ENCODE measurements at regions not wholly inside any gene's neighbourhood (a gene's known extent, or its start where the extent isn't known, plus 50 kb on each side); places are given as distances from the start of the nearest gene placed in this dataset.

DNA sequence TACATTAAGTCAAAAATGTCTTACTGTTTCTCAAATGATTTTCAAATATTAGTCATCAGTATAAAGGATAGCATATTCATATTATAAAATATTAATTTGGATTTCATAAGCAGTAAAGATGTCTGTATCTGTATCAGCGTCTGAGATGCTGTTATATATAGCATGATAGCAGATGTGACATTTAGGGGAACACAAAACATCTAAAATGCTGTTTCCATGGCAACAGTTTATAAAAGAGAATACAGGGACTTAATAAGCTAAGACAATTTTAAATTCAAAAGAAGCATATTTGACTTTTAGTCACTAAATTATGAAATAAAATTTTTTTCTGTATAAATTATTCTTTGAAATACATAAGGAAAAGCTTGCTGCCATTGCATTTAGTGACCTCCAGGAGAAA is 432.2 kb downstream of the PDGFC start:
- Histone ChIP-seq H3K36me3 (ENCODE audit: control insufficient read depth, insufficient read depth, low read length) (no peaks in the 10 kb centered on the region), H3K4me1 (ENCODE audit: control insufficient read depth, insufficient read depth, low read length) (no peaks in the 10 kb centered on the region), H3K27me3 (ENCODE audit: control insufficient read depth, insufficient read depth, low read length) (no peaks in the 10 kb centered on the region), H3K9me3 (ENCODE audit: control insufficient read depth, insufficient read depth, low read length) (no peaks in the 10 kb centered on the region), H3K27ac (ENCODE audit: low read depth, low read length) (no peak overlapping the region), H3K4me3 (ENCODE audit: low read depth, low read length) (no peak overlapping the region)
- peak in 2 of 6 donors; percentile 31 to 65 for DNase-seq (ENCODE audit: low read depth in 4 of 6, low spot score in 6 of 6)
- WGBS (ENCODE audit: insufficient coverage), result no CpG with 5 or more reads among the region's 1 CpG

DNA sequence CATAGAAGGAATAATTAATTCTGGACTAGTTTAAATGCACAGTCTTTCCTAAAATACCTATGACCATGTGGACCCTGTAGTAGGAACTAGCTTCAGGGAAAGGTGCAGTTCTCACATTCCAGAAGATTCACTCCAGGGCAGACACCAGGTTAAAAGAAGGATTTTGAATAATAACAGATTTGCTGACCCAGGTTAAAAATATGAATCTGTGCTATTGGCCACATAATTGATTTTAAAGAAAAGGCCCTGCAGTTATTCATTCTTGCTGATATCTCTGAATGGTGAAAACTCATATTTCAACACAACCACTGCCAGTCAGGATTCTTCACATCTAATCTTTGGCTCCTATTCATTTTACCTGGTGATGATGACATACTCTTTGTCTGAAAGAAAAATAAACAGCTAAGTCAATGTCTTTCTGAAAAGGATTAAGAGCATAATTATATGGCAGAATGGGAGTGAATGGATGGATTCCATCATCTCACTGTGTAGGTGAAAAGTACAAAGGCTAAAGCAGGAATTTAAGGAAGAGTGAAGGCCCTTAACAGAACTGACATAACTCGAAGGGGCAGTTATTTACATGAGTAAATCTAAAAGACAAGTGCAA is 432.8 kb downstream of the PDGFC start:
- H3K27ac ChIP-seq (ENCODE audit: low read depth, low read length), result no peak overlapping the region
- no CpG with 5 or more reads among the region's 1 CpG for WGBS (ENCODE audit: insufficient coverage)
- H3K9me3 ChIP-seq (ENCODE audit: control insufficient read depth, insufficient read depth, low read length), result no peaks in the 10 kb centered on the region
- H3K27me3 ChIP-seq (ENCODE audit: control insufficient read depth, insufficient read depth, low read length), result no peaks in the 10 kb centered on the region
- H3K4me3 ChIP-seq (ENCODE audit: low read depth, low read length), result no peak overlapping the region
- H3K4me1 ChIP-seq (ENCODE audit: control insufficient read depth, insufficient read depth, low read length), result no peaks in the 10 kb centered on the region
- DNase-seq (ENCODE audit: low read depth in 4 of 6, low spot score in 6 of 6), result no peak
- no peaks in the 10 kb centered on the region for H3K36me3 ChIP-seq (ENCODE audit: control insufficient read depth, insufficient read depth, low read length)

DNA sequence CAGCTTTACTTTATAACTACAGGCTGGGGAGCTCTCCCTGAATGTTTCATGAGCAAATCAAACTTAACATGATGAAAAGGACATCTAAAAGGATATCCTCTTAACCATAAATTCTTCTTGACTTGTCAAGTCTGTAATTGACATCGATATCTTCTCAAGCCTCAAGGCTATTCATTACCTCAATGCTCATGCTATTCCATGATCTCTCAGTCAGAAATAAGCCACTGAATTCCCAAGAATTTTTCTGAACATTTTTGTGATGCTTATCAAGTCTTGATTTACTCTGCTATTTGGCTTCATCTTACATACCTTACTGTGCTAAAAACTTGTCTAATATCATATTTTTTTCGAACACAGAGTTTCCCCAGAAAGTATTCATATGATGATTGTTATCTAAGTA is 433.4 kb downstream of the PDGFC start:
- DNase-seq (ENCODE audit: low read depth in 4 of 6, low spot score in 6 of 6), result no peak
- WGBS (ENCODE audit: insufficient coverage), result 73% methylated on average over 1 of the region's 2 CpGs
- Histone ChIP-seq H3K9me3 (ENCODE audit: control insufficient read depth, insufficient read depth, low read length) (no peaks in the 10 kb centered on the region), H3K36me3 (ENCODE audit: control insufficient read depth, insufficient read depth, low read length) (no peaks in the 10 kb centered on the region), H3K4me3 (ENCODE audit: low read depth, low read length) (no peak overlapping the region), H3K27ac (ENCODE audit: low read depth, low read length) (no peak overlapping the region), H3K27me3 (ENCODE audit: control insufficient read depth, insufficient read depth, low read length) (no peaks in the 10 kb centered on the region), H3K4me1 (ENCODE audit: control insufficient read depth, insufficient read depth, low read length) (no peaks in the 10 kb centered on the region)

DNA sequence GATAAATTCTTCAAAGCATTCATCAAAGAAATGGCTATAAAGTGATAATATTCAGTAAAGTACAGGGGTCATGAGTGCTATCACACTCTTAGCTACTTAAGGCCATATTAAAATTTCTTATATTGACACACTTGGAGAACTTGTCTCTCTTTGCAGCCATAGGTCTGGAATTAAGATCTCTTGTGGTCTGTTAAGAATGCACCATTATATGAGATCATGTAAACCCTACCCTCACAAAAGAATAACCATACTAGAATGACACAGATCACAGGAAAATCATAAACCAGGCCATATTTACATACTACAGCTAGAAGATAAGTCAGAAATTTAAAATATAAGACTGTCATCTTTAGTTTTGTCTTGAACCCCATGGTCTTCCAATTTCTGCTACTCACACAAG is 434.3 kb downstream of the PDGFC start:
- no peak for DNase-seq (ENCODE audit: low read depth in 4 of 6, low spot score in 6 of 6)
- H3K9me3 ChIP-seq (ENCODE audit: control insufficient read depth, insufficient read depth, low read length), result no peaks in the 10 kb centered on the region
- no peak overlapping the region for H3K27ac ChIP-seq (ENCODE audit: low read depth, low read length)
- H3K36me3 ChIP-seq (ENCODE audit: control insufficient read depth, insufficient read depth, low read length), result no peaks in the 10 kb centered on the region
- H3K27me3 ChIP-seq (ENCODE audit: control insufficient read depth, insufficient read depth, low read length), result no peaks in the 10 kb centered on the region
- no peaks in the 10 kb centered on the region for H3K4me1 ChIP-seq (ENCODE audit: control insufficient read depth, insufficient read depth, low read length)
- no peak overlapping the region for H3K4me3 ChIP-seq (ENCODE audit: low read depth, low read length)

DNA sequence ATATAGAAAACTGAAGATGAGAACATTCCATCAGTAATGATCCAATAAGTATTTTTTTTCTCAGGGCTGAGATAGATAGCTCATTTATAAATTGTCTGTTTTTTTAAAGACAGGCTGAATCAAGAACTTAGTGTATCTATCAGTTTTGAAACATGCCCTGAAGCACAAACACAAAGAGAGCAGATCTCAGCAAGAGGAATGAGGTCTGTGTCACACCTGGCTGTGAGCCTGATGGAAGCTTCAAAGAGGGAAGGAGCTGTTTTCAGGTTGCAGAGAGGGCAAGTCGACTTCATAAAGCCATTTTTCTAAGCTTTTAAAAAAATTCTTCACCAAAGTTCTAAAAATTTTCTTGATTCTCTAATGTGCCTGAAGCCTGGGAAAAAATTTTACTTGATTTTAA is 434.9 kb downstream of the PDGFC start:
- Histone ChIP-seq H3K4me1 (ENCODE audit: control insufficient read depth, insufficient read depth, low read length) (no peaks in the 10 kb centered on the region), H3K4me3 (ENCODE audit: low read depth, low read length) (no peak overlapping the region), H3K27me3 (ENCODE audit: control insufficient read depth, insufficient read depth, low read length) (no peaks in the 10 kb centered on the region), H3K36me3 (ENCODE audit: control insufficient read depth, insufficient read depth, low read length) (no peaks in the 10 kb centered on the region), H3K27ac (ENCODE audit: low read depth, low read length) (no peak overlapping the region), H3K9me3 (ENCODE audit: control insufficient read depth, insufficient read depth, low read length) (no peaks in the 10 kb centered on the region)
- DNase-seq (ENCODE audit: low read depth in 4 of 6, low spot score in 6 of 6), result peak in 2 of 6 donors; percentile 22 to 35
- WGBS (ENCODE audit: insufficient coverage), result no CpG with 5 or more reads among the region's 1 CpG

DNA sequence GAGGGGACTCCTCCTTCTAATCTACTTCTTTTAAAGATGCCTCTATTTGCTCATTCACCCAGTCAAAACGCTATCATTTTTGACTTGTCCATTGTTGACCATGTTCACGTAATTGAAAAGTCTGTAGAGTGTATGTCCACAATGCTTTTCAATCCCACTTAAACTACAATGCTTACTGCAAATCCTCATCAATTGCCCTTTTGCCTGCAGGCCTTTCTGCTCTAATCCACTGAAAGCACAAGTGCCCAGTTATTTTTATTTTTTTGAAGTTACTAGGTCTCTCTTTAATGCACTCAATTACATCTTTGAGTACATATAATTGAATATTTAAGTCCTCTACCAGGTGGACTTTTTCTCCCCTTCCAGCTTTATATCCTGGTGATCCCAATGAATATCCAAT is 437.4 kb downstream of the PDGFC start:
- H3K36me3 ChIP-seq (ENCODE audit: control insufficient read depth, insufficient read depth, low read length), result no peaks in the 10 kb centered on the region
- H3K9me3 ChIP-seq (ENCODE audit: control insufficient read depth, insufficient read depth, low read length), result no peaks in the 10 kb centered on the region
- no peaks in the 10 kb centered on the region for H3K4me1 ChIP-seq (ENCODE audit: control insufficient read depth, insufficient read depth, low read length)
- no peak for DNase-seq (ENCODE audit: low read depth in 4 of 6, low spot score in 6 of 6)
- H3K4me3 ChIP-seq (ENCODE audit: low read depth, low read length), result no peak overlapping the region
- H3K27ac ChIP-seq (ENCODE audit: low read depth, low read length), result no peak overlapping the region
- H3K27me3 ChIP-seq (ENCODE audit: control insufficient read depth, insufficient read depth, low read length), result no peaks in the 10 kb centered on the region
- WGBS (ENCODE audit: insufficient coverage), result 100% methylated on average over 2 of the region's 2 CpGs

DNA sequence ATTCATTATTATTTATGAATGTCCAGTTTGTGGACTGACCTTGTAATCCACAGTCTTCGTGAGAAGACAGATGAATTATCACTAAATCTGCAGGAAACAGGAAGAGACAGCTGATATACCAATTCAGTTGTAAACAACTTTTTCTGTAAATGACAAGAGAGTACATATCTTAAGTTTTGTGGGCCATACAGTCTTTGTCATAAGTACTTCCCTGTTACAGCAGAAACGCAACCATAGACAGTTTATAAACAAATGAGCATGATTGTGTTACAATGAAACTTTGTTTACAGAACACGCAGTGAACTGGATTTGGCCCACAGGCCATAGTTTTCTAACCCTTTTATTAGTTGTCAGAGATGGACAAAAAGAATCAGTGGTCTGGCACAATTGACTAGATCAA is 443.4 kb downstream of the PDGFC start:
- no peaks in the 10 kb centered on the region for H3K36me3 ChIP-seq (ENCODE audit: control insufficient read depth, insufficient read depth, low read length)

DNA sequence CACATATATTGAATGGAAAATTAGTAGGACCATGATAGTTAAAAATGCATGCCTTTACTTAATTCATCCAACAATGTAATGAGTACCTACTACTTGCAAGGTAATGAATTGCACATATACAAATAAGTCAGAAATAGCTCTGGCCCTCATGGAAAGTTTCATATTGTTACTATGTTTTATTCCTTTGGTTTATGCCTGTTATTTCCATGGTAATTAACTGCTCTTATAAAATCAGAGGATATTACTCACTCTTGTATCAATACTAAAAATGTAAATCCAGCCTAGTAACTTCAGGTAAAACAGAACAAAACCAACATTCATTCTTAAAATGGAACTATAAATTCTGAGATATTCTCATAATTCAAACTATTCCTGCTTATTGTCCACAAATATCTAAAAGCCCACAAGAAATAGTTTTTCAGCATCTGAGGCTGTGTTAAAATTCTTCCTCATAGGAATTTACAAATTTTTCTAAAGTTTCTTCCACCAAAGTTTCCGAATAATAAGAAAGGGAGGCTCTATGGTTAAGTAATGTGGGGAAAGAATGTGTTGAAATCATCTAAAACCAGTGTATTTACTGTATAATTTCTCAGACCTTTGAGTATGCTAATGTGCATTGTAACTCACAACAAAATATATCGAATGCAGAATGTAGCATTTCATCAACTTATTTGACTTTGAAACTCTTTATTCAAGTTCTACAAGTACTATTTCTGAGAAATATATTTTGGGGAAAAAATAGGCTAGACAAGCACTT is 444.2 kb downstream of the PDGFC start:
- no peak for DNase-seq (ENCODE audit: low read depth in 4 of 6, low spot score in 6 of 6)
- no peak overlapping the region for H3K27ac ChIP-seq (ENCODE audit: low read depth, low read length)
- no peaks in the 10 kb centered on the region for H3K9me3 ChIP-seq (ENCODE audit: control insufficient read depth, insufficient read depth, low read length)
- no peaks in the 10 kb centered on the region for H3K4me1 ChIP-seq (ENCODE audit: control insufficient read depth, insufficient read depth, low read length)
- H3K4me3 ChIP-seq (ENCODE audit: low read depth, low read length), result no peak overlapping the region
- WGBS (ENCODE audit: insufficient coverage), result no CpG with 5 or more reads among the region's 2 CpGs
- no peaks in the 10 kb centered on the region for H3K27me3 ChIP-seq (ENCODE audit: control insufficient read depth, insufficient read depth, low read length)
- H3K36me3 ChIP-seq (ENCODE audit: control insufficient read depth, insufficient read depth, low read length), result no peaks in the 10 kb centered on the region

More for the DNA sequence above, 443.4 kb downstream of the PDGFC start:
- H3K9me3 ChIP-seq (ENCODE audit: control insufficient read depth, insufficient read depth, low read length), result no peaks in the 10 kb centered on the region
- no peak overlapping the region for H3K27ac ChIP-seq (ENCODE audit: low read depth, low read length)
- no peak overlapping the region for H3K4me3 ChIP-seq (ENCODE audit: low read depth, low read length)
- no peaks in the 10 kb centered on the region for H3K4me1 ChIP-seq (ENCODE audit: control insufficient read depth, insufficient read depth, low read length)
- WGBS (ENCODE audit: insufficient coverage), result no CpG with 5 or more reads among the region's 3 CpGs
- H3K27me3 ChIP-seq (ENCODE audit: control insufficient read depth, insufficient read depth, low read length), result no peaks in the 10 kb centered on the region
- no peak for DNase-seq (ENCODE audit: low read depth in 4 of 6, low spot score in 6 of 6)

DNA sequence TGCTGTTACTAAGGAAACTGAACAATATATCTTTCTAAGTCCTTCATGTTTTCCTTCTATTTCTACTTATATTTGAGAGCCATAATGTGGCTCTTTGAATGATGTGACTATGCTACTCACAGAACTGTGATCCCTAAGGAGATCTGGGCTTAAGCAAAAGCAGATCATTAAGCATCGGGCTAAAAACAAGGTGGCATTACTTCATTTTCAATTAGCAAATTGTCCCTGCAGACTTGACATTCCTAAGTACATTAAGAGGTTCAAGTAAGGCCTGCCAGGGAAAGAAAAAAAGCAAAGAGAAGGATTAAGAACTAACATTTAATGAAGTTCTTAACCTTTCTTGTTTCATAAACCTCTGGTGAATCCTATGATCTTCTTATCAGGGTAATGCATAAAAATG is 447.6 kb downstream of the PDGFC start:
- peak in 1 of 6 donors; percentile 36 for DNase-seq (ENCODE audit: low read depth in 4 of 6, low spot score in 6 of 6)
- Histone ChIP-seq H3K4me1 (ENCODE audit: control insufficient read depth, insufficient read depth, low read length) (no peaks in the 10 kb centered on the region), H3K4me3 (ENCODE audit: low read depth, low read length) (no peak overlapping the region), H3K27me3 (ENCODE audit: control insufficient read depth, insufficient read depth, low read length) (no peaks in the 10 kb centered on the region), H3K36me3 (ENCODE audit: control insufficient read depth, insufficient read depth, low read length) (no peaks in the 10 kb centered on the region), H3K9me3 (ENCODE audit: control insufficient read depth, insufficient read depth, low read length) (no peaks in the 10 kb centered on the region), H3K27ac (ENCODE audit: low read depth, low read length) (no peak overlapping the region)
- WGBS (ENCODE audit: insufficient coverage), result no CpG with 5 or more reads among the region's 1 CpG

DNA sequence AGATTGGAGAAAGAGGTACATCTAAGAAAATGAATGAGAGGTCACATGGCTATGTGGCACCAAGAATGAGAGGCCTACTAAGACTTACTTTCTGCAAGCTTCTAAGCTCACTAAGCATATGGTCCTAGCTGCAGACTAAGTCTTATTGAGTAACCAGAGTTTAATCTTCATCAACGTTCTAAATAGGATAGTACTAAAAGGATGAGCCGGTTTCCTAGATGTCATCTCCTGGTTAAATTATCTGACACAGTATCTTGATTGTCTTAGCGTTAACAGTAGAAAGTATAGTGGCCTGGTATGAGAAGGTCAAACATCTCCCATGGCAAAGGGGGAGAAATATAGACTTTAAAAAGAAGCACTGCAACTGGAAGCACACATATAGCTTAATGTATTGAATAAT is 448.1 kb downstream of the PDGFC start:
- H3K4me3 ChIP-seq (ENCODE audit: low read depth, low read length), result no peak overlapping the region
- WGBS (ENCODE audit: insufficient coverage), result no CpG with 5 or more reads among the region's 3 CpGs
- no peak for DNase-seq (ENCODE audit: low read depth in 4 of 6, low spot score in 6 of 6)

More for the DNA sequence above, 448.1 kb downstream of the PDGFC start:
- no peak overlapping the region for H3K27ac ChIP-seq (ENCODE audit: low read depth, low read length)
- H3K27me3 ChIP-seq (ENCODE audit: control insufficient read depth, insufficient read depth, low read length), result no peaks in the 10 kb centered on the region
- no peaks in the 10 kb centered on the region for H3K9me3 ChIP-seq (ENCODE audit: control insufficient read depth, insufficient read depth, low read length)
- no peaks in the 10 kb centered on the region for H3K4me1 ChIP-seq (ENCODE audit: control insufficient read depth, insufficient read depth, low read length)
- no peaks in the 10 kb centered on the region for H3K36me3 ChIP-seq (ENCODE audit: control insufficient read depth, insufficient read depth, low read length)
